ENCODE measurements at regions not wholly inside any gene's neighbourhood (a gene's known extent, or its start where the extent isn't known, plus 50 kb on each side); places are given as distances from the start of the nearest gene placed in this dataset.

- no peak for DNase-seq (ENCODE audit: extremely low spot score)
Observed at GRCh38 chr2:67977464-67977863, 85.3 kb downstream of the C1D start.

GRCh38 chr2:67982956-67983355 lies 79.8 kb downstream of the C1D start:
- Histone ChIP-seq H3K36me3 (ENCODE audit: insufficient read depth) (no peaks in the 10 kb centered on the region), H3K4me3 (ENCODE audit: low read depth, low read length) (no peak overlapping the region), H3K4me1 (ENCODE audit: insufficient read depth) (no peaks in the 10 kb centered on the region), H3K27ac (ENCODE audit: low read depth) (no peak overlapping the region)
- no peak for DNase-seq (ENCODE audit: extremely low spot score)

More at GRCh38 chr2:67977464-67977863, 85.3 kb downstream of the C1D start:
- H3K4me1 ChIP-seq (ENCODE audit: insufficient read depth), result no peaks in the 10 kb centered on the region
- no peak overlapping the region for H3K27ac ChIP-seq (ENCODE audit: low read depth)
- no peak overlapping the region for H3K4me3 ChIP-seq (ENCODE audit: low read depth, low read length)
- WGBS, result 86% methylated on average over 1 of the region's 1 CpG
- H3K36me3 ChIP-seq (ENCODE audit: insufficient read depth), result no peaks in the 10 kb centered on the region

GRCh38 chr2:67984600-67984999 lies 78.2 kb downstream of the C1D start:
- Histone ChIP-seq H3K4me1 (ENCODE audit: insufficient read depth) (no peaks in the 10 kb centered on the region), H3K27ac (ENCODE audit: low read depth) (no peak overlapping the region), H3K36me3 (ENCODE audit: insufficient read depth) (no peaks in the 10 kb centered on the region), H3K4me3 (ENCODE audit: low read depth, low read length) (no peak overlapping the region)
- 89% methylated on average over 2 of the region's 2 CpGs for WGBS
- DNase-seq (ENCODE audit: extremely low spot score), result no peak

- no peaks in the 10 kb centered on the region for H3K36me3 ChIP-seq (ENCODE audit: insufficient read depth)
- no peak for DNase-seq (ENCODE audit: extremely low spot score)
- H3K27ac ChIP-seq (ENCODE audit: low read depth), result no peak overlapping the region
- no peak overlapping the region for H3K4me3 ChIP-seq (ENCODE audit: low read depth, low read length)
- WGBS, result 83% methylated on average over 2 of the region's 2 CpGs
- H3K4me1 ChIP-seq (ENCODE audit: insufficient read depth), result no peaks in the 10 kb centered on the region
Observed at GRCh38 chr2:67985586-67985985, 77.2 kb downstream of the C1D start.

- DNase-seq (ENCODE audit: extremely low spot score), result no peak
- WGBS, result 89% methylated on average over 2 of the region's 2 CpGs
- Histone ChIP-seq H3K27ac (ENCODE audit: low read depth) (no peak overlapping the region), H3K4me3 (ENCODE audit: low read depth, low read length) (no peak overlapping the region), H3K4me1 (ENCODE audit: insufficient read depth) (no peaks in the 10 kb centered on the region), H3K36me3 (ENCODE audit: insufficient read depth) (no peaks in the 10 kb centered on the region)
Observed at GRCh38 chr2:67986258-67986657, 76.5 kb downstream of the C1D start.
